ENCODE measurements at regions not wholly inside any gene's neighbourhood (a gene's known extent, or its start where the extent isn't known, plus 50 kb on each side); places are given as distances from the start of the nearest gene placed in this dataset.
"Not testable (repeated sequence)": the region's sequence is repeated elsewhere in the genome, so short reads cannot be mapped to it uniquely, and the experiment has no call there.

DNA sequence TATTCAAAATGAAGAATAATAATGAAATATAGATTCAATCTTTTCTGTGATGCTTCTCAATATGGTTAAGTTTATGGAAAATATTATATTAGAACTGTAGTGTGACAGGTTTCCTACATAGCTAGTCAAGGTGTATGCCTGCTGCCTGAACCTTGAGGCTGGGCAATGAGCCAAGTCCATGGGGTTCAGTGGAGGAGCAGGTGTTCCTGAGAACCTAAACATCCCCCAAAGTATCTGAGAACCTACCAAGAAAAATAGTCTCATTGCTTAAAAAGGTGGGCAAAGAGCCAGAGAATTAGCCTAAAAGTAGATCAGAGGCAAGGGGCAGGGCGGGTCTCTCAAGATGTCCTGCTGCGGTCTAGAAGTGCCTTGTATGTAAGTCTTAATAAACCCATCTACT, 185.9 kb upstream of the SPHKAP start:
- Histone ChIP-seq H3K9me3 (no peaks in the 10 kb centered on the region), H3K4me1 (no peaks in the 10 kb centered on the region), H3K36me3 (ENCODE audit: insufficient read depth in 1 of 2, low read depth in 1 of 2) (no peaks in the 10 kb centered on the region), H3K27me3 (ENCODE audit: insufficient read depth in 3 of 3, low read length in 2 of 3) (no peaks in the 10 kb centered on the region), H3K27ac (no peak overlapping the region), H3K4me3 (no peak overlapping the region)
- no peak for ATAC-seq
- WGBS, 3 donors = 91 to 94% (median 91%) methylated on average over 2 of the region's 2 CpGs
- intact Hi-C loops (cut with DNase I) = no loop called here
- no peak for DNase-seq
- TF ChIP-seq, protein P1, sequence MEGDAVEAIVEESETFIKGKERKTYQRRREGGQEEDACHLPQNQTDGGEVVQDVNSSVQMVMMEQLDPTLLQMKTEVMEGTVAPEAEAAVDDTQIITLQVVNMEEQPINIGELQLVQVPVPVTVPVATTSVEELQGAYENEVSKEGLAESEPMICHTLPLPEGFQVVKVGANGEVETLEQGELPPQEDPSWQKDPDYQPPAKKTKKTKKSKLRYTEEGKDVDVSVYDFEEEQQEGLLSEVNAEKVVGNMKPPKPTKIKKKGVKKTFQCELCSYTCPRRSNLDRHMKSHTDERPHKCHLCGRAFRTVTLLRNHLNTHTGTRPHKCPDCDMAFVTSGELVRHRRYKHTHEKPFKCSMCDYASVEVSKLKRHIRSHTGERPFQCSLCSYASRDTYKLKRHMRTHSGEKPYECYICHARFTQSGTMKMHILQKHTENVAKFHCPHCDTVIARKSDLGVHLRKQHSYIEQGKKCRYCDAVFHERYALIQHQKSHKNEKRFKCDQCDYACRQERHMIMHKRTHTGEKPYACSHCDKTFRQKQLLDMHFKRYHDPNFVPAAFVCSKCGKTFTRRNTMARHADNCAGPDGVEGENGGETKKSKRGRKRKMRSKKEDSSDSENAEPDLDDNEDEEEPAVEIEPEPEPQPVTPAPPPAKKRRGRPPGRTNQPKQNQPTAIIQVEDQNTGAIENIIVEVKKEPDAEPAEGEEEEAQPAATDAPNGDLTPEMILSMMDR (IDR thresholded peaks at IDR 0.05) = no peak

DNA sequence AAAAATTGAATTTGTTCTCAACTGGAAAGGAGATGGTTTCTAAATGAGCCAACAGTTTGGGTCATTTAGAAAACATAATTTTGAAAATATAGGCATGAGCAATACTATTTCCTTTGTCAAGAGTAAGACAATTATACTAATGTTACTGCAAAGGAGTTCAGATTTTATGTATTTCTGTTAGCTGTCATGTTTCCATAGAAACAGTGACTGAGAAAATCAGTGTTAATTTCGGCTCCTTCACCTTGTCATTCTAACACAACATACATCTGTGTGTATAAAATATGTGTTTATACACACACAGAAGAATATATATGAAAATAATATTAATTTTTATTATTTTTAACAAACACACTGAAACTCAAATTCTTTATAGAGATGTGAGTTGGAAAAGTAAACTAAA, 178.0 kb upstream of the SPHKAP start:
- TF ChIP-seq, protein P1 (IDR thresholded peaks at IDR 0.05) = no peak
- Histone ChIP-seq H3K4me3 (no peak overlapping the region), H3K36me3 (ENCODE audit: insufficient read depth in 1 of 2, low read depth in 1 of 2) (no peaks in the 10 kb centered on the region), H3K4me1 (no peaks in the 10 kb centered on the region), H3K9me3 (no peaks in the 10 kb centered on the region), H3K27ac (no peak overlapping the region), H3K27me3 (ENCODE audit: insufficient read depth in 3 of 3, low read length in 2 of 3) (no peaks in the 10 kb centered on the region)
- ATAC-seq (no peak), DNase-seq (no peak)
- 46 to 58% (median 56%) methylated on average over 1 of the region's 1 CpG for WGBS, 3 donors
- intact Hi-C loops (cut with DNase I) = no loop called here

DNA sequence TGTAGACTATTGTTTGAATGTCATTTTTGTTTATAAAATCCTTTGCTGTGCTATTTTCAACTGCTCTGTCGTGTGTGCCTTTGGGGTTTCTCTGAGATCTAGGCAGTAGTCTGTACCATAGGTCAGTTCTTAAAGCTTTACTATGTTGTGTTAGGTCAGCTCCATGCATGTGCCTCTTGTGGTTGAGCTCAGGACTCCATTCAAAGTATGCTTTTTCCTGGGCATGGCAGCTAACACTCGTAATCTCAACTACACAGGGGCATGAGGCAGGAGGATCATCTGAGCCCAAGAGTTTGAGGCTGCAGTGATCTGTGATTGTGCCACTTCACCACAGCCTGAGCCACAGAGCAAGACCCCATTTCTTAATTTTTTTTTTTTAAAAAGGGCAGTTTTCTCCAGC, 174.4 kb upstream of the SPHKAP start:
- intact Hi-C loops (cut with DNase I) = no loop called here
- 60 to 76% (median 68%) methylated on average over 2 of the region's 2 CpGs for WGBS, 3 donors

DNA sequence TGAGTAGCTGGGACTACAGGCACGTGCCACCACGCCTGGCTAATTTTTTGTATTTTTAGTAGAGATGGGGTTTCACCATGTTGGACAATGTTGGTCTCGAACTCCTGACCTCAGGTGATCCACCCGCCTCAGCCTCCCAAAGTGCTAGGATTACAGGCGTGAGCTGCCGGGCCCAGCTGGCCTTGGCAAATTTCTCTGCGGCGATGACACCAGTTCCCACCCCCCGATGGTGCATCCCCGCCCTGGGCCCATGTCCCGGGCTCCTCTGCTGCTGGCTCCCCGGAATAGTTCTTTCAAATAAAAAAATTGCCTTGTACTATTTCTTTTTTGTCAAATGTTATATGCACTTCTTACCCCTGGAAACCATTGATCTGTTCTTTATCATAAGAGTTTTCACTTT, 171.5 kb upstream of the SPHKAP start:
- WGBS, 3 donors = 89 to 91% (median 90%) methylated on average over 12 of the region's 12 CpGs
- DNase-seq; H3K27me3 ChIP-seq (ENCODE audit: insufficient read depth in 3 of 3, low read length in 2 of 3); H3K4me3 ChIP-seq; intact Hi-C loops (cut with DNase I); ATAC-seq; H3K9me3 ChIP-seq; H3K36me3 ChIP-seq (ENCODE audit: insufficient read depth in 1 of 2, low read depth in 1 of 2); H3K4me1 ChIP-seq; H3K27ac ChIP-seq: not testable (repeated sequence)

More for the DNA sequence above, 174.4 kb upstream of the SPHKAP start:
- Histone ChIP-seq H3K27me3 (ENCODE audit: insufficient read depth in 3 of 3, low read length in 2 of 3) (no peaks in the 10 kb centered on the region), H3K4me3 (no peak overlapping the region), H3K36me3 (ENCODE audit: insufficient read depth in 1 of 2, low read depth in 1 of 2) (no peaks in the 10 kb centered on the region), H3K4me1 (no peaks in the 10 kb centered on the region), H3K27ac (no peak overlapping the region), H3K9me3 (no peaks in the 10 kb centered on the region)
- DNase-seq (no peak), ATAC-seq (no peak)
- TF ChIP-seq, protein P1 (IDR thresholded peaks at IDR 0.05) = no peak

DNA sequence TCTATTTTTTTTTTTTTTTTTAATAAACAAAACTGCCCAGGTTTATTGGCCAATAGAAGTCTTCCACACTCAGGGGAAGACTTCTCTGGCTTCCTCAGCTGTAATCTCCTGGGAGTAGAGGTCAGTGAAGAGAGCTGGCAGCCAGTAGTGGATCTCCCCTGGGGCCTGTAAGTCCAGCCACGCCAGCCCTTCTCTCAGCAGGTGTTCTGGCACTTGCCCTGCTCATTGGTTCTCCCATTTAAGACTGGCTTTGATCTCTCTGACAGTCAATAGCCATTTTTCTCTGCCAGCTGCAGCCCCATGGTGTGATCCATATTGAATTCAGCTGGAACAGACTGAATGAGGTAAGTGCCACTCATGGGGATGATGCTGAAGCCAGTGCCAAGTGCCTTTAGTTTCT, 170.6 kb upstream of the SPHKAP start:
- Histone ChIP-seq H3K9me3 (no peaks in the 10 kb centered on the region), H3K27ac (no peak overlapping the region), H3K36me3 (ENCODE audit: insufficient read depth in 1 of 2, low read depth in 1 of 2) (no peaks in the 10 kb centered on the region), H3K4me3 (no peak overlapping the region), H3K4me1 (no peaks in the 10 kb centered on the region), H3K27me3 (ENCODE audit: insufficient read depth in 3 of 3, low read length in 2 of 3) (no peaks in the 10 kb centered on the region)
- ATAC-seq = no peak
- DNase-seq = no peak
- TF ChIP-seq, protein P1 (IDR thresholded peaks at IDR 0.05) = no peak
- WGBS, 3 donors = 14 to 19% (median 18%) methylated on average over 1 of the region's 1 CpG
- intact Hi-C loops (cut with DNase I) = no loop called here

All from psoas muscle (tissue), 7 donors.